MV-4-11 (cell line): ENCODE measurements at regions not wholly inside any gene's neighbourhood (a gene's known extent, or its start where the extent isn't known, plus 50 kb on each side); places are given as distances from the start of the nearest gene placed in this dataset.
A peak's percentile ranks its signal among the peaks of the same experiment; 100 is the strongest.
"Not testable (repeated sequence)": the region's sequence is repeated elsewhere in the genome, so short reads cannot be mapped to it uniquely, and the experiment has no call there.

Experiments used
- DNase-seq: peaks from one replicate; lab custom pipeline; 2025; lab: John Stamatoyannopoulos, UW

DNA sequence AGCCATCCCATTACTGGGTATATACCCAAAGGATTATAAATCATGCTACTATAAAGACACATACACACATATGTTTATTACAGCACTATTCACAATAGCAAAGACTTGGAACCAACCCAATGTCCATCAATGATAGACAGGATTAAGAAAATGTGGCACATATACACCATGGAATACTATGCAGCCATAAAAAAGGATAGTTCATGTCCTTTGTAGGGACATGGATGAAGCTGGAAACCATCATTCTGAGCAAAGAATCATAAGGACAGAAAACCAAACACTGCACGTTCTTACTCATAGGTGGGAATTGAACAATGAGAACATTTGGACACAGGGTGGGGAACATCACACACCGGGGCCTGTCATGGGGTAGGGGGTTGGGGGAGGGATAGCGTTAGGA lies 60.3 kb upstream of the NMU start:
- not testable (repeated sequence) for DNase-seq

- DNase-seq, result no peak
Measured at GRCh38 chr4:55706541-55706940, 70.4 kb upstream of the NMU start.

GRCh38 chr4:55707507-55707906 lies 71.4 kb upstream of the NMU start:
- DNase-seq, result no peak

GRCh38 chr4:55707991-55708390 lies 71.9 kb upstream of the NMU start:
- not testable (repeated sequence) for DNase-seq

DNA sequence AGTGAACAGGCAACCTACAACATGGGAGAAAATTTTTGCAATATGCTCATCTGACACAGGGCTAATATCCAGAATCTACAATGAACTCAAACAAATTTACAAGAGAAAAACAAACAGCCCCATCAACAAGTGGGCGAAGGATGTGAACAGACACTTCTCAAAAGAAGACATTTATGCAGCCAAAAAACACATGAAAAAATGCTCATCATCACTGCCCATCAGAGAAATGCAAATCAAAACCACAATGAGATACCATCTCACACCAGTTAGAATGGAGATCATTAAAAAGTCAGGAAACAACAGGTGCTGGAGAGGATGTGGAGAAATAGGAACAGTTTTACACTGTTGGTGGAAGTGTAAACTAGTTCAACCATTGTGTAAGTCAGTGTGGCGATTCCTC lies 76.7 kb upstream of the NMU start:
- not testable (repeated sequence) for DNase-seq

DNA sequence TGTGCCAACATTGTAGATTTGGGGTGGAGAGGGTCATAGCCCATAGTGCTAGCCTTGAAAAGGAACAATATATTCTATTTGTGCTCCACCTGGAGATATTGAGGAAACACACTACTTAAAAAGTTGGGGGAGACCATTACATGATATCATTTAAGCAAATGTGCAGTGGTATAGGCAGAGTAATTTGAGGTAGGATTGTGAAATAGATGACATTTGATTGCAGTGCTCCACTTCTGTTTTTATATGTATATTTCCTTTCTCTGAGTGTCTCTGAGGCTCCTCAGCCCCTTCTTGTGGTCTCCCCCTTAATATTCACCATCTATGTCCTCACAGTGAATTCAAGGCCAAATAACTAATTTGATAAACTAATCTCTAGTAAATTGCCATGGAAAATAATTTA lies 85.6 kb upstream of the NMU start:
- DNase-seq, result no peak

DNA sequence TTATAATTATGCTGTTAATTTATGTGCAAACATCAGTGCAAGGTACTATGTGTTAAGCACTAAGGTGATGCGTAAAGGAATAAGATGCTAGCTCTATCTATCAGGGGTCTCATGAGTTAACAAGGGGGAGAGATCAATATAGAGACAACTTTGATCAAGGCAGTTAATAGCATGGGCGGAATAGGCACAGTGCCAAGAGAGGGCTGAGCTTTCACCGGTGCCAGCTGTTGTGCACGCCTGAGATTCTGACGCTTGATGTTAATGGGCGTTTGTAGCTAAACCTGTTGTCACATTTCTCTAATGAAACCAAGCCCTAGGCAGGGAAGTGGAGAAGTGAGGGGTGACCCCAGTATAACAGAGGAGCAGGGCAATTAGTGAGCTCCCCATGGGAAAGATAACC lies 86.0 kb upstream of the NMU start:
- no peak for DNase-seq

GRCh38 chr4:55723403-55723802 lies 87.3 kb upstream of the NMU start:
- no peak for DNase-seq

DNA sequence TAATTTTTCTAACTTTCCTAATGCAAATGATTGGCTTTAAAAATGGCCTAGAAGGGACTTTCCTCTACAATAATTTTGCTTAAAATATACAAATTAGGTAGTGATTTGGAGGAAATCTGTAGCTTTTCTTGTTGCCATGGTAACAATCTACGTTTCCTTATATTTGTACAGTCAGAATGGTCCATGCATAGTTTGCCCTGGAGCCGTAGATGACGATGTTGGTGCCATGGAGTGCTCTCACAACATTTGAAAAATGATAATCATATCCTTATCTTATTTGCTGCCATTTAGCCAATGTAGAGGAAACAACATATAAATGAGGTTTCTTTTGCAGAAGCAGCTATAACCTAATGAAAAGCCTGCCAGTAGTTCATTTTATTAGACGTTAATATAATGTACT lies 89.0 kb upstream of the NMU start:
- no peak for DNase-seq

DNA sequence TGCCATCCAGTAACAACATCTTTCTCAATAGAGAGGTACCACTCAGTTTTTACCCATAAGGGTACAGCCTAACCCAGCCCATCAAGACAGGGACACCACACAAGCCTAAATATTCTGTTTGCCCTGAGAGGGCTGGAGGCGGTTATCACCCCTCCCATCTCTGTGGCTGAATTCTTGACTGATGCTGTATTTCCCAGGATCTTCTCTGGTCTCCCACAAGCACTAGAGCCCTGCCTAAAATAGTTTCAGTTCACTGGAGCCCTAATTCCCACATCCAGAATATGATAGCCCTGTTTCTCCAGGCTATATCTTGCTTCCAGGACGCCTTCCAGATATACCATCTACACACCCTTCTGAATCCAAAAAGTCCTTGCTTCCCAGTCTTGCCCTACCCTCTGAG lies 91.6 kb upstream of the NMU start:
- DNase-seq, result no peak

DNA sequence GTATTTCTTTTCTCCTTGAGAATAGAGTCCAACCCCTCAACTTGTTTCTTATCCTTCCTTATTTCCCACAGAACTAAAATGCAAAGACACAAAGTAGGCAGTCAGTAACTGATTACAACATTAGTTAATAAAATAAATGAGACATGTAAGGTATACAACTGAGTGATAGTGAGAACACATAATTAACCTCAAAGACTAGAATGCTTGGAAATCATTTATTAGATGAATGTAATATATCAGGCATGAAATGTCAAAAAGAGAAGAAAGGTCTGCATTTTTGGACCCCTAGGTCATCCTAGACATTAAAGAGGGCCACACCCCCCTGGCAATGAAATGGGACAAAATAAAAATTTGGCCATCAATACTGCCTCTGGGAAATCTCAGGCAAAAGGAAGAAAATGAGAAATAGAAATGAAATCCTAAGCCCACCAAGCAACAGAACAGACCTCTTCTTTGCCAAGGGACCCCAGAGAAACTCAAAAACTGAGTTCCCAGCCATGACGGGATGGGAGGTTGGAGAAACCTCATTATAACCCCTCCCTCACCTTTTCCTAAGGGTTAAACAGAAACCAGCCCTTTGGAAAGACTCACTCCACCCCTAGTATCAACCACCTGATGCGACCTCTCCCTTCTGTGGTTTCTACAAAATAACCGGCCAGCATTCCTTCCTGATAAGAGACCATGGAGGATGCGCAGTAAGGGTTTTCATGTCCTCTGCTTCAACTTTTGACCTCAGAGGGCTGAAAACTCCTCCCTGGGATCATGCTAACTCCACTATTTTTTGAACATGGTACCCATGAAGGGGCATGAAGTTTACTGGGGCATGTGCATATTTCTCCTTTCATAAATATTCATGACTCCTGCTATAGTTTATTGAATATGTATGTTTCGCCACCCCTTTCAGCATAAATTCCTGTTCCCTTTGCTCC lies 90.0 kb upstream of the EXOC1L start:
- DNase-seq, result no peak

- DNase-seq, result no peak
Measured at GRCh38 chr4:55730280-55730931, 89.2 kb upstream of the EXOC1L start.

DNA sequence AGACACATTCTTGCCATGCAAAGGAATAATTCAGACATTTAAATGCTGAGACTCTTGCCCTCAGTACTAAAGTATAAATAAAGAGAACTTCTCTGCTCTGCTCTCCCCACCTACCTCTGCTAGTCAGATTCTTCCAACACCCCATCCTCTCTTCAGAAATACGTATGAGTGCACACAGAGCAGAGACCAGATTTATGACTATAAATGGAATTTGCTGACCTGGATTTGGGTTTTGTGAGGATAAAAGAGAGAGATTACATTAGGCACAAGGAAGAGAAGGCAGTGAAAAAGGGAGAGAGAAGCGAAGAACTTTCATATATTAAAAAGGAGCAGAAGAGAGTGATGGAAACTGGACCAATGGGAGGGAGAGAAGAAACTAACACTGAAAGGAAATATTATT lies 87.6 kb upstream of the EXOC1L start:
- no peak for DNase-seq

DNA sequence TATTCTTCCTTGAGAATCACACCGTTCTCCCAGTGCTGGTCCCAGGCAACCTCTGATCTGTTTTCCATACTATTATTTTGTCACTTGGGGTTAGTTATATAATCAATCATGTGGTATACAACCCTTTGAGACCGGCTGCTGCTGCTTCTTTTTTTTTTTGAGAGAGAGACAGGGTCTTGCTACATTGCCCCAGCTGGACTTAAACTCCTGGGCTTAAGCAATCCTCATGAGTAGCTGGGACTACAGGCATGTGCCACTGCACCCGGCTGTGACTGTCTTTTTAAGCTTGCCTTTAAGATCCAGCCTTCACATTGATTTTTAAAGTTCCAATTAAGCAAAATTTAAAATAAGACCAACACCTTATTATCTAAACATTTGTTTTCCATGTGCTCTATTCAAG lies 86.7 kb upstream of the EXOC1L start:
- DNase-seq, result no peak

DNA sequence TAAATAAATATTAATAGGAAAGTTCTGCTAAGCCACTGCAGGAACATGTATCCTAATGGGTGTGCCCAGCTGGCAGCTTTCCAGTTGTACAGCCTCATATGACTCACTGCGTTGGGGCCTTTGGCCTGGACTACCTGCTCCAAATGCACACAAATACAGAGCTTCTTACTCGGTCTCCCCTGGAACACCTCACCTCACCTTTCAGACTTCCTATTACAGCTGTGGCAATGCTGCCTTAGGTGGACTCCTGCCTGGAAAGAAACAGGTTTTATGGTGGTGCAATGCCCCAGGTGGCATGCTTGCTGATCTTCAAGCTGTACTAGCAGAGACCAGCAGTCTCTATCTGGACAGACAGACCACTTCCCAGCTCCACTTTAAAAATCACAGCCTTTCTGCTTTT lies 85.7 kb upstream of the EXOC1L start:
- DNase-seq, result no peak

DNA sequence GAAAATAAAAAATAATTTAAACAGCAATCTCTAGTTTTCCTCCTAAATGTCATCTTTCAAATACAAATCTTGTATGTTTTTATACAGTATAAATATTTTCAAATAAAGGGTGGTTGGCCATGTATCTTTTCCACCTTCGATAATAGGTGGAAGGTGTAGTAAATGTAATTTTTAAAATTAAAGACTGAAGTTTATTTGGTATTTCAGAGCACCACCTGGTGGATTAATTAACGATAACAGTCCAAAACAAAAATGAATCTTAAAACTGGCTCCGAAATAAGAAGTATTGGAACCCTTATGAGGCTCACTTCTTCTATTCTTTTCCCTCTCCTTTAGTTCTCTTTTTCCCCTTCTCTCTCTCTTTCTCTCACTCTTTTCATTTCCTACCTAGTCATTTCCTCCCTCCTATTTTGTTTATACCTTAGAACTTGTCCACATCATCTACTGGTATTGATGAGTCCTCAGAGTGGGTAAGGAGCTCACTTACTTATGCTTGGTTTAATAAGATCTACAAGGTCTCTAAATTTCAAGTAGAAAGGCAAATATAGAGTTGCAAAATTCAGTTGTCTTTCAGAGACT lies 82.9 kb upstream of the EXOC1L start:
- no peak for DNase-seq

DNA sequence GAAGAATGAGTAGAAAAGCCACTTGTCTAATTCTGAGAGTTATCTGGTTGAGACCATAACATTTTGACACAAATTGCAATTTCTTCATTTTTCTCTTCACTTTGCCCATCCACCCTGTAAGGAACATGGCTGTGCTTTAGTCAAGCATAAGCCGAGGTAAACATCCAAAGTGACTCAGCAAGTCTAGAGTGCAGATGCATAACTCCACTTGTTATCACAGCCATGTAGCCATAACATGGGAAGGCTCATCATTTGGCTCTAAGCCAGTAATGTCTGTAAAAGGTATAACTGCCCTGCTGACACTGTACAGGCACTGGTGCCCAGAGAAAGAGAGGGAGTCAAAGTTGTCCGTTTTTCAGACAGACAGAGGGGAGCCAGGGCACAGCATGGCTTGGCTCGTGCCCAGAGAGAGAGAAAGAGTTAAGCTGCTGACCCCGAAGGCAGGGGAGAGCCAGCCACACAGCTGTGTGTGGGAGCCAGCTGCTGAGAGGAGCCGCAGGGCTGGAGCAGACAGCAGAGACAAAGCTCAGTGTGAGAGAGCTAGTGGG lies 76.9 kb upstream of the EXOC1L start:
- no peak for DNase-seq

GRCh38 chr4:55744369-55744768 lies 75.2 kb upstream of the EXOC1L start:
- no peak for DNase-seq

- no peak for DNase-seq
Measured at GRCh38 chr4:55745014-55745413, 74.6 kb upstream of the EXOC1L start.

GRCh38 chr4:55747793-55748192 lies 71.8 kb upstream of the EXOC1L start:
- no peak for DNase-seq

DNA sequence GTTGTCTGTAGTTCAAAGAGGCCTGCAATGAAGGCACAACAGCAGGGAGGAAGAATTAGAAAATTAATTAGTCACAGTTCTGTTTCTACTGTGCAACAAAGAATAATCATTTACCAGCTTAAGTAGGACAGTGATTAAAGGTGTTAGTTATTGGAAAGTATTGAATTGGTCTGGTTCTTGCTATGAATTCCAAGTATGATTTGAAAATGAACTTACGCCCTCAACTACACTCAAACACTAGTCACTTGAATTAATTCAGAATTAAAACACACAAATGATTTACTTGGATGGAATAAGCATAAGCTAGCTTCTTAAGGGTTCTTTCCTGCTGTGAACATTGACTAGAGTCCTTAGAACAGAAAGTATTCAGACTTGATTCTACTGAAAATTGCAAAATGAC lies 69.9 kb upstream of the EXOC1L start:
- no peak for DNase-seq

- peak; percentile 20 for DNase-seq
Measured at GRCh38 chr4:55752810-55753209, 66.8 kb upstream of the EXOC1L start.

GRCh38 chr4:55753856-55754255 lies 65.7 kb upstream of the EXOC1L start:
- DNase-seq, result no peak
